GM12878 (cell line): ENCODE measurements at regions not wholly inside any gene's neighbourhood (a gene's known extent, or its start where the extent isn't known, plus 50 kb on each side); places are given as distances from the start of the nearest gene placed in this dataset.
A peak's percentile ranks its signal among the peaks of the same experiment; 100 is the strongest.

Experiments used
- ATAC-seq: fragments of 200-7000 bp; cut with Tn5 transposase; 3 replicates; pipeline ENCODE4 v1.9.1; 2020; ENCODE audit warnings: mild to moderate bottlenecking, moderate library complexity
- BruUV-seq: library from RNA; stranded (reverse); fragments of 400-500 nt; replicated peaks from 2 replicates; lab custom pipeline; 2021; lab: Mats Ljungman, UMichigan
- CTCF ChIA-PET: fragments of 300-600 bp; sonication (Branson Sonifier 250); formaldehyde crosslinking; extraction: SDS; loops from one replicate; lab custom pipeline; 2021; ENCODE audit warnings: inconsistent platforms; lab: Yijun Ruan, JAX
- POLR2A ChIA-PET: fragments of 350-600 bp; formaldehyde crosslinking; extraction: SDS; loops from one replicate; lab custom pipeline; 2021; ENCODE audit warnings: inconsistent platforms; lab: Charles Lee
- RAD21 ChIA-PET: fragments of 300-600 bp; sonication (Branson Sonifier 250); formaldehyde crosslinking; loops from one replicate; lab custom pipeline; 2023; ENCODE audit warnings: antibody characterized with exemption; ENCODE audit not compliant: unreplicated experiment; lab: Charles Lee
- SMC1A ChIA-PET: fragments of 300-600 bp; sonication (Branson Sonifier 250); formaldehyde crosslinking; loops from one replicate; lab custom pipeline; 2023; ENCODE audit not compliant: unreplicated experiment, uncharacterized antibody; lab: Charles Lee
- DNase-seq: peaks from one replicate; pipeline ENCODE4 v3.0.0-alpha.2; 2011; ENCODE audit warnings: low read depth, low spot score
- FAIRE-seq: peaks from 3 replicates; lab custom pipeline; 2011; peaks lifted over from hg19 to GRCh38; lab: Jason Lieb, UNC
- H2AFZ ChIP-seq: 2 replicates; pipeline ENCODE4 v1.6.0; 2011; ENCODE audit warnings: low read depth, low read length, control low read depth; ENCODE audit not compliant: control insufficient read depth
- H3K27ac ChIP-seq: 2 replicates; pipeline ENCODE4 v1.5.1; 2011; ENCODE audit warnings: control low read depth; ENCODE audit not compliant: control insufficient read depth, insufficient read depth
- H3K27me3 ChIP-seq, 2 experiments: replicated peaks in 1 of 2; 2 replicates each; pipeline versions ENCODE4 v1.6.0 to v1.6.1; 2011; ENCODE audit warnings: low read length in 1 of 2; ENCODE audit not compliant: control insufficient read depth in 2 of 2, insufficient read depth in 2 of 2
- H3K36me3 ChIP-seq, 2 experiments: 2 replicates each; pipeline ENCODE4 v1.5.1; 2011; ENCODE audit warnings: low read length in 1 of 2; ENCODE audit not compliant: control insufficient read depth in 2 of 2, insufficient read depth in 2 of 2
- H3K4me1 ChIP-seq: 2 replicates; pipeline ENCODE4 v1.6.1; 2011; ENCODE audit warnings: mild to moderate bottlenecking, low read length, moderate library complexity, mixed read lengths; ENCODE audit not compliant: control insufficient read depth, insufficient read depth
- H3K4me2 ChIP-seq: 2 replicates; pipeline ENCODE4 v1.6.0; 2011; ENCODE audit warnings: control low read depth; ENCODE audit not compliant: control insufficient read depth, insufficient read depth
- H3K4me3 ChIP-seq: fragments of 200-600 bp; sonication (generic); 2 replicates; pipeline ENCODE4 v1.5.1; 2016
- H3K79me2 ChIP-seq: 2 replicates; pipeline ENCODE4 v1.6.0; 2011; ENCODE audit warnings: low read length; ENCODE audit not compliant: control insufficient read depth, insufficient read depth
- H3K9ac ChIP-seq: 2 replicates; pipeline ENCODE4 v1.8.0; 2011; ENCODE audit warnings: low read length, control low read depth, mixed read lengths; ENCODE audit not compliant: control insufficient read depth, insufficient read depth
- H3K9me3 ChIP-seq: replicated peaks from 3 replicates; pipeline ENCODE4 v1.5.1; 2011; ENCODE audit warnings: mild to moderate bottlenecking, low read length; ENCODE audit not compliant: control insufficient read depth, insufficient read depth
- H4K20me1 ChIP-seq: 2 replicates; pipeline ENCODE4 v1.6.0; 2011; ENCODE audit not compliant: control insufficient read depth, insufficient read depth
- CBX5 ChIP-seq: sonication (generic); IDR thresholded peaks from 2 replicates; pipeline ENCODE4 v1.6.1; 2016; ENCODE audit warnings: low read depth, moderate library complexity, mild to moderate bottlenecking, inconsistent platforms
- DPF2 ChIP-seq: fragments of 450-650 bp; IDR thresholded peaks from 2 replicates; pipeline ENCODE4 v1.6.1; 2017; ENCODE audit warnings: mild to moderate bottlenecking
- IKZF1 ChIP-seq: fragments of 450-650 bp; conservative IDR thresholded peaks from 2 replicates; pipeline ENCODE4 v1.6.1; 2017; ENCODE audit warnings: antibody characterized with exemption, mild to moderate bottlenecking
- MEF2B ChIP-seq: fragments of 450-650 bp; IDR thresholded peaks from 2 replicates; pipeline ENCODE4 v1.6.1; 2018; ENCODE audit warnings: mild to moderate bottlenecking, moderate library complexity; ENCODE audit not compliant: partially characterized antibody, poor library complexity, severe bottlenecking
- NFIC ChIP-seq: IDR thresholded peaks from 2 replicates; pipeline ENCODE4 v1.6.1; 2012; ENCODE audit warnings: low read depth, mild to moderate bottlenecking, inconsistent platforms, low read length, moderate library complexity
- NFXL1 ChIP-seq: fragments of 450-650 bp; IDR thresholded peaks from 2 replicates; pipeline ENCODE4 v1.6.1; 2017; ENCODE audit warnings: antibody characterized with exemption, mild to moderate bottlenecking, borderline replicate concordance
- PAX5 ChIP-seq: IDR thresholded peaks from 2 replicates; pipeline ENCODE4 v1.6.1; 2011; ENCODE audit warnings: low read depth, low read length, borderline replicate concordance
- RAD21 ChIP-seq: IDR thresholded peaks from 2 replicates; pipeline ENCODE4 v1.6.1; 2011; ENCODE audit warnings: mild to moderate bottlenecking, low read depth, low read length, moderate library complexity; ENCODE audit not compliant: insufficient read depth
- RB1 ChIP-seq: fragments of 450-650 bp; formaldehyde crosslinking; IDR thresholded peaks from 2 replicates; pipeline ENCODE4 v1.6.1; 2017; ENCODE audit warnings: mild to moderate bottlenecking, borderline replicate concordance
- SMAD1 ChIP-seq: fragments of 450-650 bp; IDR thresholded peaks from 2 replicates; pipeline ENCODE4 v1.6.1; 2018; ENCODE audit warnings: mild to moderate bottlenecking, low read depth; ENCODE audit not compliant: partially characterized antibody
- SMARCA5 ChIP-seq: fragments of 450-650 bp; IDR thresholded peaks from 2 replicates; pipeline ENCODE4 v1.6.1; 2017; ENCODE audit warnings: mild to moderate bottlenecking
- SUPT20H ChIP-seq: IDR thresholded peaks from 2 replicates; pipeline ENCODE4 v1.6.1; 2011; ENCODE audit warnings: low read depth, mild to moderate bottlenecking, low read length, moderate library complexity, borderline replicate concordance; ENCODE audit not compliant: control insufficient read depth
- YY1 ChIP-seq: IDR thresholded peaks from 2 replicates; pipeline ENCODE4 v1.6.1; 2011; ENCODE audit warnings: low read depth, mild to moderate bottlenecking, low read length
- ZNF207 ChIP-seq: fragments of 450-650 bp; IDR thresholded peaks from 2 replicates; pipeline ENCODE4 v1.6.1; 2014; ENCODE audit warnings: antibody characterized with exemption, mild to moderate bottlenecking, borderline replicate concordance
- WGBS: methylation state at CpG from one replicate; pipeline ENCODE4 v1.1.6; 2016; ENCODE audit warnings: low lambda C conversion rate; ENCODE audit not compliant: insufficient replicate concordance, insufficient coverage; ENCODE audit errors: missing lambda C conversion rate; 5-methylcytosine and 5-hydroxymethylcytosine counted together
- in situ Hi-C: fragments of 300-500 bp; cut with MboI; formaldehyde crosslinking; loops from 9 replicates; pipeline ENCODE4 v1.14.3; 2018; ENCODE audit warnings: mixed read lengths
- intact Hi-C: fragments of 100-400 bp; cut with micrococcal nuclease; formaldehyde crosslinking; loops from one replicate; pipeline ENCODE4 v1.14.2; 2022; ENCODE audit not compliant: unreplicated experiment
- TF ChIP-seq, protein P1 (sequence below): fragments of 150-350 bp; IDR thresholded peaks from 2 replicates; pipeline ENCODE4 v1.6.1; 2014; ENCODE audit warnings: mild to moderate bottlenecking, low read depth, low read length
- TF ChIP-seq, protein P2 (sequence below): fragments of 450-650 bp; formaldehyde crosslinking; IDR thresholded peaks from 2 replicates; pipeline ENCODE4 v1.4.0; 2020; ENCODE audit warnings: mild to moderate bottlenecking, moderate library complexity
- TF ChIP-seq, protein P3 (sequence below): fragments of 450-650 bp; IDR thresholded peaks from 2 replicates; pipeline ENCODE4 v1.6.1; 2017; ENCODE audit warnings: borderline replicate concordance

DNA sequence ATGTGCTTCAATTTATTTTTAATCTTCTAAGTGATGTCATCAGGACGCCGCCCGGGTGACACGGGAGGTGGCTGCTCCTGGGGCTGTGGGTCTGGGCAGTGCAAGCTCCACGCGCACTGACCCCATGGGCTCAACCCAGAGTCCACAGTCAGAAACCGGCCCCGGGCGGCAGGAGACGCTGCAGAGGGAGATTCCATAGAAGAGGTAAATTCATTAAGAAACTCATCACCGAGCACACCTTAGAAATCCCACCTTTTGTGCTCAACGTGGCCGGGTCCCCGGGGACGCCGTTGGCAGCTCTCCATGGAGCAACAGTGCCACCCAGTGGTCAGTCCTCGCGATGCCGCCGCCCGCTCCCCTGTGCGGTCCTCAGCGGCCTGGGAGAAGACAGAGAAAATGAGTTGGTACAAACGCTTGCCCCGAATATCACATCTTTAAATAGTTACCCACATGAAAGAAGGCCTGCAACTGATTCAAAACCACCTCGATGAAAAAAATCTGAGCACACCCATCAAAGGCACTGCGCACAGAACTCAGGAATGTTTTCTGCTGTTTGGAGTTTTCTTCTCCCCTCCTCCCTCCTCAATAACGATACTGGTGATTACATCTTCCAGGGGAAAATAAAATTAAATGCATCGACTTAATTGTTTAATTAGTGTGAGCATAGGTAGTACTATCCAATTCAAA is 92.6 kb downstream of the CMPK2 start:
- POLR2A ChIA-PET: no interaction called here
- Histone ChIP-seq H2AFZ (no peak overlapping the region), H3K4me1 (no peaks in the 10 kb centered on the region), H3K27me3 (peaks cover 0 to 2% of the 10 kb centered on the region in 2 experiments; a peak in 1 of 4 replicates), H3K4me3 (no peak overlapping the region), H3K79me2 (no peaks in the 10 kb centered on the region), H3K9ac (no peak overlapping the region), H4K20me1 (no peaks in the 10 kb centered on the region), H3K27ac (no peak overlapping the region), H3K4me2 (peak overlapping the region; percentile 6; the same call in 1 of the 2 replicates), H3K9me3 (no peaks in the 10 kb centered on the region), H3K36me3 (no peaks in the 10 kb centered on the region)
- 5% methylated on average over 29 of the region's 29 CpGs for WGBS
- ATAC-seq (peak; percentile 98), DNase-seq (no peak), FAIRE-seq (peak; percentile 87)
- SMC1A ChIA-PET: no interaction called here
- intact Hi-C loops: loop anchor here (2.0 to 10.0 kb wide), 4 partner anchors 420 to 1481 kb away; no protein-coding TSS in a partner anchor
- RAD21 ChIA-PET: interaction anchor here (0.8 kb wide), 1 partner anchor 11 kb away, joined by 3 read pairs; no protein-coding TSS in a partner anchor
- in situ Hi-C loops: no loop called here
- BruUV-seq: no TSS peak
- CTCF ChIA-PET: interaction anchor here (0.6 to 2.0 kb wide), 14 partner anchors 9 to 1482 kb away, joined by 3 to 5 read pairs (median 3); no protein-coding TSS in a partner anchor
- TF ChIP-seq NFIC (no peak), PAX5 (0 out of 2 replicates have a peak, but pooled peaks have one; percentile 32), IKZF1 (0 out of 2 replicates have a peak, but pooled peaks have one; percentile 18), RAD21 (peak; percentile 94), NFXL1 (no peak), DPF2 (no peak), SMAD1 (no peak), RB1 (peak; percentile 69; the same call in 1 of the 2 replicates), YY1 (0 out of 2 replicates have a peak, but pooled peaks have one; percentile 57), SUPT20H (no peak), CBX5 (0 out of 2 replicates have a peak, but pooled peaks have one; percentile 67), MEF2B (peak; percentile 98), ZNF207 (peak; percentile 31; the same call in 1 of the 2 replicates), SMARCA5 (0 out of 2 replicates have a peak, but pooled peaks have one; percentile 33)
- TF ChIP-seq, protein P1, sequence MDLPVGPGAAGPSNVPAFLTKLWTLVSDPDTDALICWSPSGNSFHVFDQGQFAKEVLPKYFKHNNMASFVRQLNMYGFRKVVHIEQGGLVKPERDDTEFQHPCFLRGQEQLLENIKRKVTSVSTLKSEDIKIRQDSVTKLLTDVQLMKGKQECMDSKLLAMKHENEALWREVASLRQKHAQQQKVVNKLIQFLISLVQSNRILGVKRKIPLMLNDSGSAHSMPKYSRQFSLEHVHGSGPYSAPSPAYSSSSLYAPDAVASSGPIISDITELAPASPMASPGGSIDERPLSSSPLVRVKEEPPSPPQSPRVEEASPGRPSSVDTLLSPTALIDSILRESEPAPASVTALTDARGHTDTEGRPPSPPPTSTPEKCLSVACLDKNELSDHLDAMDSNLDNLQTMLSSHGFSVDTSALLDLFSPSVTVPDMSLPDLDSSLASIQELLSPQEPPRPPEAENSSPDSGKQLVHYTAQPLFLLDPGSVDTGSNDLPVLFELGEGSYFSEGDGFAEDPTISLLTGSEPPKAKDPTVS: no peak
- TF ChIP-seq, protein P2, sequence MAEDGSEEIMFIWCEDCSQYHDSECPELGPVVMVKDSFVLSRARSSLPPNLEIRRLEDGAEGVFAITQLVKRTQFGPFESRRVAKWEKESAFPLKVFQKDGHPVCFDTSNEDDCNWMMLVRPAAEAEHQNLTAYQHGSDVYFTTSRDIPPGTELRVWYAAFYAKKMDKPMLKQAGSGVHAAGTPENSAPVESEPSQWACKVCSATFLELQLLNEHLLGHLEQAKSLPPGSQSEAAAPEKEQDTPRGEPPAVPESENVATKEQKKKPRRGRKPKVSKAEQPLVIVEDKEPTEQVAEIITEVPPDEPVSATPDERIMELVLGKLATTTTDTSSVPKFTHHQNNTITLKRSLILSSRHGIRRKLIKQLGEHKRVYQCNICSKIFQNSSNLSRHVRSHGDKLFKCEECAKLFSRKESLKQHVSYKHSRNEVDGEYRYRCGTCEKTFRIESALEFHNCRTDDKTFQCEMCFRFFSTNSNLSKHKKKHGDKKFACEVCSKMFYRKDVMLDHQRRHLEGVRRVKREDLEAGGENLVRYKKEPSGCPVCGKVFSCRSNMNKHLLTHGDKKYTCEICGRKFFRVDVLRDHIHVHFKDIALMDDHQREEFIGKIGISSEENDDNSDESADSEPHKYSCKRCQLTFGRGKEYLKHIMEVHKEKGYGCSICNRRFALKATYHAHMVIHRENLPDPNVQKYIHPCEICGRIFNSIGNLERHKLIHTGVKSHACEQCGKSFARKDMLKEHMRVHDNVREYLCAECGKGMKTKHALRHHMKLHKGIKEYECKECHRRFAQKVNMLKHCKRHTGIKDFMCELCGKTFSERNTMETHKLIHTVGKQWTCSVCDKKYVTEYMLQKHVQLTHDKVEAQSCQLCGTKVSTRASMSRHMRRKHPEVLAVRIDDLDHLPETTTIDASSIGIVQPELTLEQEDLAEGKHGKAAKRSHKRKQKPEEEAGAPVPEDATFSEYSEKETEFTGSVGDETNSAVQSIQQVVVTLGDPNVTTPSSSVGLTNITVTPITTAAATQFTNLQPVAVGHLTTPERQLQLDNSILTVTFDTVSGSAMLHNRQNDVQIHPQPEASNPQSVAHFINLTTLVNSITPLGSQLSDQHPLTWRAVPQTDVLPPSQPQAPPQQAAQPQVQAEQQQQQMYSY (CRISPR knock-in tag): no peak
- TF ChIP-seq, protein P3, sequence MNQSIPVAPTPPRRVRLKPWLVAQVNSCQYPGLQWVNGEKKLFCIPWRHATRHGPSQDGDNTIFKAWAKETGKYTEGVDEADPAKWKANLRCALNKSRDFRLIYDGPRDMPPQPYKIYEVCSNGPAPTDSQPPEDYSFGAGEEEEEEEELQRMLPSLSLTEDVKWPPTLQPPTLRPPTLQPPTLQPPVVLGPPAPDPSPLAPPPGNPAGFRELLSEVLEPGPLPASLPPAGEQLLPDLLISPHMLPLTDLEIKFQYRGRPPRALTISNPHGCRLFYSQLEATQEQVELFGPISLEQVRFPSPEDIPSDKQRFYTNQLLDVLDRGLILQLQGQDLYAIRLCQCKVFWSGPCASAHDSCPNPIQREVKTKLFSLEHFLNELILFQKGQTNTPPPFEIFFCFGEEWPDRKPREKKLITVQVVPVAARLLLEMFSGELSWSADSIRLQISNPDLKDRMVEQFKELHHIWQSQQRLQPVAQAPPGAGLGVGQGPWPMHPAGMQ: no peak
